EH (cell line): ENCODE measurements at regions not wholly inside any gene's neighbourhood (a gene's known extent, or its start where the extent isn't known, plus 50 kb on each side); places are given as distances from the start of the nearest gene placed in this dataset.
"Not testable (repeated sequence)": the region's sequence is repeated elsewhere in the genome, so short reads cannot be mapped to it uniquely, and the experiment has no call there.

Source experiments
- DNase-seq: peaks from one replicate; pipeline ENCODE4 v3.0.0-alpha.2; 2015; ENCODE audit warnings: low read depth

DNA sequence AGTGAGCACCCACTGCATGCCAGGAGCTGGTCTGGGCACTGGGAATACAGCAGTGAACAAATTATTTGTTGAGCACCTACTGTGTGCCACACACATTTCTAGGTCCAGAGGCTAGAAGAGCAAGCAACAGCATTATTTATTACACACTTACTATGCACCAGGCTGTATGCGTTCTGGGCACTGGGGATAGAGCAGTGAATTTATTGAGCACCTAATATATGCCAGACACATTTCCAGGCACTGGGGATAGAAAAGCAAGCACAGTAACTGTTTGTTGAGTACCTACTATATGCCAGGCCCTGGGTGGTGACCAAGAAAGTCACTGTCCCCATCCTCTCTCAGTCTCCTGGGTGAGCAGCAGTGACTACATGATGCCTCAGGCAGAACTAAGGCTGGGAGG is 107.5 kb upstream of the NCOR2 start:
- DNase-seq = no peak

- no peak for DNase-seq
Measured at GRCh38 chr12:124673801-124674617, 106.6 kb upstream of the NCOR2 start.

- not testable (repeated sequence) for DNase-seq
Measured at GRCh38 chr12:124669271-124669721, 101.9 kb upstream of the NCOR2 start.

- DNase-seq = peak; percentile 26
Measured at GRCh38 chr12:124668602-124669001, 101.2 kb upstream of the NCOR2 start.

GRCh38 chr12:124667506-124668326 is 100.3 kb upstream of the NCOR2 start:
- no peak for DNase-seq

GRCh38 chr12:124666722-124667259 is 99.4 kb upstream of the NCOR2 start:
- DNase-seq = no peak

- peak; percentile 84 for DNase-seq
Measured at GRCh38 chr12:124665511-124665910, 98.1 kb upstream of the NCOR2 start.

- DNase-seq = peak; percentile 34
Measured at GRCh38 chr12:124664395-124665111, 97.1 kb upstream of the NCOR2 start.

GRCh38 chr12:124663771-124664366 is 96.5 kb upstream of the NCOR2 start:
- DNase-seq = no peak

- DNase-seq = no peak
Measured at GRCh38 chr12:124663206-124663605, 95.8 kb upstream of the NCOR2 start.

DNA sequence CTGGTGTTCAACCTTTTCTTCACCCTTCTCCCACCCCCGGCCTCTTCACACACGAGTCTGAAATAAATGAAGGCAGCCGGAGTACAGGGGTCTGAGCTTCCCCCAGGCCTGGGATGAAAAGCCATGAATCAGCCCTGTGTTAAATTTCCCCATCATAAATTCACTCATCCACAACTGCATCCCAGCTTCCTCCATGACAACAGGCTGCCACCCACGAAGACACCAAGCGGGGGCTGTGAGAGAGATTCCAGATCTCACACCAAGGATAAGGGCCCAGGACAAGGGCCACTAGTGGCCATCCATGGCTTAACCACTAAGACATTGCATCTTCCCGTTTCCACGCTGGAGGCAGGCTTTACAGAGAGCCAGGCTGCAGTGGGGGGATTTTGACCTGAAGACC is 93.9 kb upstream of the NCOR2 start:
- peak; percentile 27 for DNase-seq

GRCh38 chr12:124660851-124661250 is 93.4 kb upstream of the NCOR2 start:
- no peak for DNase-seq

DNA sequence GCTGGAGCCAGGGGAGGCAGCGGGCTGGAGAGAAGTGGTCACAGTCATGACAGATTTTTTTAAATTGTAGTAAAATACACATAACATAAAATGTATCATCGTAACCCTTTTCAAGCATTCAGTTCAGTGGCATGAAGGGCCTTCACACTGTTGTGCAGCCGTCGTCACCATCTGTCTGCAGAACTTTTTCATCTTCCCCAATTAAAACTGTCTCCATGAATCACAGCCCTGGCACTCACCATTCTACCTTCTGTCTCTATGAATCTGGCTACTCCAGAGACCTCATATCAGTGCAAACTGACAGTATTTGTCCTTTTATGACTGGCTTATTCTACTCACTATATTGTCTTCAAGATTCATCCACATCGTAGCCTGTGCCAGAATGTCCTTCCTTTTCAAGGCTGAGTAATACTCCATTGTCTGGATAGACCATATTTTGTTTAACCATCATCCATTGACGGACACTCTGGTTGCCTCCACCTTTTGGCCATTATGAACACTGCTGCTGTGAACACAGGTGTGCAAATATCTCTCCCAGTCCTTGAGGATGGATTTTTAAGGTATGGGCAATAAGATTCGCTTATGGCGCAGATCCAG is 91.5 kb upstream of the NCOR2 start:
- no peak for DNase-seq

GRCh38 chr12:124658302-124658701 is 90.9 kb upstream of the NCOR2 start:
- DNase-seq = no peak

DNA sequence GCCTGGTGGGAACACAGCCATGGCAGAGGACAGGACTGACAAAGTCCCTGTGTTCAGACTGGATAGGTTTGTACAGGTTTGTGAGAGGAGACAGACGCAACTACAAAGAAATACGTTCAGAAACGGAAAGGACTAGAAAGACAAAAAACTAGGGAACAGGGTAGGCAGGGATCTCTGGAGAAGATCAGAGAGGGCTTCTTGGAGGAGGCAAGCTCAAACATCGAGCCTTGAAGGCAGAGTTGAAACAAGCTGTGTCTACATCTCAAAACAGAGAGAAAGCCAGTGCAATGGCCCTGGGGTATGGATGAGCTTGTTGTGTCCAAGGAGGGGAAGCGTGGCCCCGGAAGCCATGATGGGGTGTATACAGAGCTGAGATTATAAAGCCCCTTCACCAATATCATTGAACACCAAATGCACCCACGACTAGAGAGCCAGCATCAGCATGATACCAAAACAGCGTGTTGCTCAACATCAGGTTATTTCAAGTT is 89.6 kb upstream of the NCOR2 start:
- DNase-seq = no peak

- peak; percentile 95 for DNase-seq
Measured at GRCh38 chr12:124655698-124656516, 88.5 kb upstream of the NCOR2 start.

DNA sequence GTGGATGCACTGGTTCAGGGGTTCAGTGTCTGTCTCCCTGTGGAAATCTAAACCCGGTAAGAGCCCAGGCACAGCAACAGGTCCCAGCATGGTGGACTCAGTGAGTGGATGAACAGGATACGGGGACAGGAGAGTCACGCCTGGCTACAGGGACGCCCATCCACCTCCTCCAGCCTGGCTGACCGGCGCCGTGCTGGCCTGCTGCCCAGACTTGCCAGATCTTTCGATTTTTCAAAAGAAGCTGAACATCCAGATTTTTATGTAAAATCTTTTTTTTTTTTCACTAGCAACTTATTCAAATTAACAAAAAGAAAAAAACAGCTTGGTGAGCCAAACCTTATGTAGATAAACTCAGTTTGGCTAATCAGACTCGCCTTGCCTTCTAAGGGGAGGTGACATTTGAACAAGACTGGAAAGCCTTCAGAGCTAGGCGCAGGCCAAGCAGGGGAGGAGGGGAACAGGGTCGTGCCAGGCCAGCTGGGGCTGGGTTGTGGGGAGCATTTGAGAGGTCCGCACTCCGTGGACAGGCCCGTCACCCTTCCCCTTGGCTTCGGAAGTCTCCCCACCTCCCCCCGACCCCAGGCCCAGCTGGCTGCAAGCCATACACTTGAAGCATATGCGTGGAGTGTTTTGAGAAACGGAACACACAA is 87.8 kb upstream of the NCOR2 start:
- DNase-seq = peak; percentile 64

- no peak for DNase-seq
Measured at GRCh38 chr12:124654666-124655047, 87.2 kb upstream of the NCOR2 start.

GRCh38 chr12:124653169-124653931 is 85.9 kb upstream of the NCOR2 start:
- DNase-seq = no peak
